ENCODE measurements at regions not wholly inside any gene's neighbourhood (a gene's known extent, or its start where the extent isn't known, plus 50 kb on each side); places are given as distances from the start of the nearest gene placed in this dataset.

DNA sequence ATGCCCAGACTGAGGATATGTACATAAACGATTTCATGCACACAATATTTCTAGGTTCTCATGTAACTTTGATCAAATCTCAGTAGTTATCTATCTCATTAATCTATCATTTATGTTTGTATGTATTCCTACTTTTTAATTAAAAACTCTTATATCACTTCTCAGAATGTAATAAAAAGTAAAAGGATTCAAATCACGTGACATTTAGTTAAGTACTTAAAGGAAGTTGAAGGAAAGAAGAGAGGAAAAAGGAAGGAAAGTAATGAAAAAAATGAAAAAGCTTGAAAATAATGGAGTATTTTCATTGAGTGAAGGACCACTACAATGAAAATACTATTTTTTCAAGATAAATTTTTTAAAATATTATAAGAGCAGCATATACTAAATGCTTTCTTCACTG is 535.3 kb downstream of the PRDM9 start:
- H3K27me3 ChIP-seq, result no peaks in the 10 kb centered on the region
- no peak for DNase-seq
- H3K36me3 ChIP-seq, result no peaks in the 10 kb centered on the region
- H3K4me3 ChIP-seq, result no peak overlapping the region
- H3K9me3 ChIP-seq, result 0 out of 2 replicates have a peak, but pooled peaks cover 2% of the 10 kb centered on the region

DNA sequence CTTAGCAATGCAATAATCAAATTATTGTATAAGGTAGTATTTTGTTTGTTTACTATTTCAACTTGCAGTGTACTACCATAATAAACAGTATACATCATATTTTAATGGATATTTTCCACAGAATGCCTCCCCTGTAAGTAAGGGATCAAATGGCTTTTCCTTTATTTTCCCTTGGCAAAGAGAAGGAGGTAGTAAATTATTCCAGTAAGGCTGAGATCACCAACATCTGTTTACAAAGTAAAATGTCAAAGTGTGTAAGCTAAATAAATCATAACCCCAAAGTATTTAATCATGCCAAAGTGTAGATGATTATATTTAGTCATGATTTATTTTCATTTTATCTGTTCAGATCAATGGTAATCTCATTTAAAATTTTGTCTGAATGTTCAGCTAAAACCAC is 537.6 kb downstream of the PRDM9 start:
- Histone ChIP-seq H3K36me3 (no peaks in the 10 kb centered on the region), H3K4me3 (no peak overlapping the region), H3K9me3 (0 out of 2 replicates have a peak, but pooled peaks cover 2% of the 10 kb centered on the region)

GRCh38 chr5:24053737-24054136 is 546.3 kb downstream of the PRDM9 start:
- H3K9me3 ChIP-seq, result no peaks in the 10 kb centered on the region
- H3K27me3 ChIP-seq, result no peaks in the 10 kb centered on the region

More for the DNA sequence above, 537.6 kb downstream of the PRDM9 start:
- no peak for DNase-seq
- no peaks in the 10 kb centered on the region for H3K27me3 ChIP-seq

DNA sequence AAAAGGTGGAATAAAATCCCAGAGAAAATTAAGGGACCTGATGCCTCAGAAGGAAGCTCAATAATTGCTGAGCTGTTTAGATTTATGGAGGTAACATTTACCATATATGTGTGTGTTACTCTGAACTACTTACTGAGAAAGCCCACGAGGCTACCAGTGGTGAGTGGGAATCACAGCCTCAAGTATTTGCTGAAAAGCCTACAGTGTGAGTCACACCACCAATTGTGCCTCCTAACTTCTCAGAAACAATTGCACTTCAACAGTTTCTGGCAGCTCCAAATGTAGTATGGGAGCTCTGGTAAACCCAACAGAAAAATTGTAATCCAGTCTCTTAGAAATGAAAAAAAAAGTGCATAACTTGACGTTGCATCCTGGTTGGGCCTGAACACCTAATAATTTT is 551.6 kb downstream of the PRDM9 start:
- DNase-seq, result no peak
- H3K36me3 ChIP-seq, result no peaks in the 10 kb centered on the region
- H3K27me3 ChIP-seq, result no peaks in the 10 kb centered on the region
- H3K4me3 ChIP-seq, result no peak overlapping the region
- H3K9me3 ChIP-seq, result no peaks in the 10 kb centered on the region

More at GRCh38 chr5:24053737-24054136, 546.3 kb downstream of the PRDM9 start:
- no peak overlapping the region for H3K4me3 ChIP-seq
- no peaks in the 10 kb centered on the region for H3K36me3 ChIP-seq
- no peak for DNase-seq

GRCh38 chr5:24059716-24060115 is 552.3 kb downstream of the PRDM9 start:
- no peaks in the 10 kb centered on the region for H3K27me3 ChIP-seq
- H3K36me3 ChIP-seq, result no peaks in the 10 kb centered on the region
- H3K9me3 ChIP-seq, result no peaks in the 10 kb centered on the region
- DNase-seq, result no peak
- H3K4me3 ChIP-seq, result no peak overlapping the region

GRCh38 chr5:24065779-24066178 is 558.4 kb downstream of the PRDM9 start:
- no peak for DNase-seq
- no peak overlapping the region for H3K4me3 ChIP-seq
- no peaks in the 10 kb centered on the region for H3K36me3 ChIP-seq
- no peaks in the 10 kb centered on the region for H3K27me3 ChIP-seq
- H3K9me3 ChIP-seq, result no peaks in the 10 kb centered on the region

DNA sequence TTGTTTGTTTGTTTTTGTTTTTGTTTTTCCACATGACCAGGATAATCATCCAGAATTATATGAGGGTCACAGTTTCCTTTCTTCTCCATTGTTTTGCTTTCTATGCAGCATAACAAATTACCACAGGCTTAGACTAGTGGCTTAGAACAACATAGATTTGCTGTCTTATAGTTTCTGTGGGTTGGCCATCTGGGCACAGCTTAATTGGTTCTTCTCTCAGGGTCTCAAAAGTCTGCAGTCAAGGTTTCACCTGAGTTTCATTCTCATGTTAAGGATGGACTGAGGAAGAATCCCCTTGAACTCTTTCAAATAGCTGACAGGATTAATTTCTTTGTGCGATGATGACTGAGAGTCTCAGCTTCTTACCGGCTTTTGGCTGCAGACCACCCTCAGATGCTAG is 559.8 kb downstream of the PRDM9 start:
- no peaks in the 10 kb centered on the region for H3K9me3 ChIP-seq
- no peaks in the 10 kb centered on the region for H3K27me3 ChIP-seq
- DNase-seq, result no peak
- no peak overlapping the region for H3K4me3 ChIP-seq
- no peaks in the 10 kb centered on the region for H3K36me3 ChIP-seq

- H3K9me3 ChIP-seq, result no peaks in the 10 kb centered on the region
- H3K36me3 ChIP-seq, result no peaks in the 10 kb centered on the region
- H3K27me3 ChIP-seq, result no peaks in the 10 kb centered on the region
- no peak for DNase-seq
- H3K4me3 ChIP-seq, result no peak overlapping the region
Measured at GRCh38 chr5:24068524-24068923, 561.1 kb downstream of the PRDM9 start.

DNA sequence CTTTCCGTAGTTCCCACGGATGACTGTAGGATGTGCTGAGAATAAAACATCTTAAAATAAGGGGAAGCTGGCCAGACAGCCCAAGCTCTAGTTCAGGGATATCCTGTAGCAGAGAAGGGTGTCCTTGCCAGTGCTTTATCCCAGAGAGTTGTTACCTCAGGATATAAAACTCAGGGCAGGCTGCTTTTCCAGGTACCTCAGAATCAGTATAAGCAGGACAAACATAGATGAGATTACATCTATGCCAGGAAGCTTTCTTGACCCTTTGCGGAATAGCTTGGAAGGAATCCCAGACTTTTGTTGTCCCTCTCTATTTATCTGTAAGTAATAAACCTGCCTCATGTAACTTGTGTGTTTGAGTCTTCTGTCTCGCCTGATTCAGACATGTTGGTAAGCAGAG is 565.7 kb downstream of the PRDM9 start:
- Histone ChIP-seq H3K36me3 (no peaks in the 10 kb centered on the region), H3K4me3 (no peak overlapping the region), H3K9me3 (no peaks in the 10 kb centered on the region), H3K27me3 (no peaks in the 10 kb centered on the region)
- no peak for DNase-seq

DNA sequence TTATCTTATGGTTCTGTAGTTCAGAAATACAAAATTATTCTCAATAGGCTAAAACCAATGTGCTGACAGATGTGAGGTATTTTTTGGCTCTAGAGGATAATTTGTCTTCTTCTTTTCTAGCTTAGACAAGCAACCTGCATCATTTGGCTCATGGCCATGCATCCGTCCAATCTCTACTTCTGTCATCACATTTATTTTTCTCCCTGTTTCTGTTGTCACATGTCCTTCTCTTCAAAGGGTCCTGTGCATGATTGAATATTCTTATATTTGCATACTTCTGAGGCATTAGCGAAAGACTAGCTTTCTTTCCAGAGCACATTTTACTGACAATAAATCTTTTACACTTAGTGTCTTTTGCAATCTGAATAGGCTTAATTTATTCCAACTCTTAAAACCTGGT is 564.7 kb downstream of the CDH10 start:
- Histone ChIP-seq H3K4me3 (no peak overlapping the region), H3K27me3 (no peaks in the 10 kb centered on the region), H3K9me3 (no peaks in the 10 kb centered on the region), H3K36me3 (no peaks in the 10 kb centered on the region)
- DNase-seq, result no peak

DNA sequence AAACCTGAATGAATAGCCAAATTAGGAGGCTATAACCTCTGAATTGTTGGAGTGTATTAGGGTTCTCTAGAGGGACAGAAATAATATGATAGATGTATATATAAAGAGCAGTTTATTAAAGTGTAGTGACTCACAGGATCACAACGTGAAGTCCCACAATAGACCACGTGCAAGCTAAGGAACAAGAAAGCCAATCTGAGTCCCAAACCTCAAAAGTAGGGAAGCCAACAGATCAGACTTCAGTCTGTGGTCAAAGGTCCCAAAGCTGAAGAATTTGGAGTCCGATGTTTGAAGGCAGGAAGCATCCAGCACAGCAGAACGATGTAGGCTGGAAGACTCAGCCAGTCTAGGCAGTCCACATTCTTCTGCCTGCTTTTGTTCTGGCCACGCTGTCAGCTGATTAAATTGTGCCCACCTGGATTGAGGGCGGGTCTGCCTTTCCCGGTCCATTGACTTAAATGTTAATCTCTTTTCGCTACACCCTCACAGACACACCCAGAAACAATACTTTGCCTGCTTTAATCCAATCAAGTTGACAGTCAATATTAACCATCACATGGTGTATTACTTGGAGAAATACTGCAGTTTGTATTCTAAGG is 550.6 kb downstream of the CDH10 start:
- H3K36me3 ChIP-seq, result no peaks in the 10 kb centered on the region
- H3K9me3 ChIP-seq, result no peaks in the 10 kb centered on the region; the same call in none of the 2 replicates
- H3K4me3 ChIP-seq, result no peak overlapping the region
- H3K27me3 ChIP-seq, result no peaks in the 10 kb centered on the region
- DNase-seq, result peak; percentile 11

DNA sequence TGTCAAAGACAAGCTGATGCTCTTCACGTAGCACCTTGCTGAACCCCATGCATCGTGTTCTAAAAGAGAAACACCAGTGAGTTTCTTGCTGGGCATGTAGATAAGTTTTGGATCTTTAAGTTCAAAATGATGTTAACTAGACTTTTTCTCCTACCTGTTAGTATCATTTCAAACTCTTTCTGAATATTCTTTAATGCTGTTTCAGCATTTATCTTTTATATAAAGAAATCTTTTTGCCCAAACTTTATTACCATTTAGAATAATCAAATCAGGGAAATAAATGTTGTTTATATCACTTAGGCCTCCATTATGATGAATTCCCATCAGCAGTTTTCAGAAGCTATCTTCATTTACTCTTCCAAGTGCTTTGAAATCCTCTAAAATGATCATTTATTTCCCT is 542.8 kb downstream of the CDH10 start:
- H3K9me3 ChIP-seq, result no peaks in the 10 kb centered on the region; the same call in 1 of the 2 replicates

GRCh38 chr5:24103451-24104023 is 541.2 kb downstream of the CDH10 start:
- Histone ChIP-seq H3K27me3 (no peaks in the 10 kb centered on the region), H3K4me3 (no peak overlapping the region), H3K9me3 (no peaks in the 10 kb centered on the region), H3K36me3 (no peaks in the 10 kb centered on the region)
- no peak for DNase-seq

More for the DNA sequence above, 542.8 kb downstream of the CDH10 start:
- no peaks in the 10 kb centered on the region for H3K36me3 ChIP-seq
- H3K27me3 ChIP-seq, result no peaks in the 10 kb centered on the region
- DNase-seq, result no peak
- no peak overlapping the region for H3K4me3 ChIP-seq

DNA sequence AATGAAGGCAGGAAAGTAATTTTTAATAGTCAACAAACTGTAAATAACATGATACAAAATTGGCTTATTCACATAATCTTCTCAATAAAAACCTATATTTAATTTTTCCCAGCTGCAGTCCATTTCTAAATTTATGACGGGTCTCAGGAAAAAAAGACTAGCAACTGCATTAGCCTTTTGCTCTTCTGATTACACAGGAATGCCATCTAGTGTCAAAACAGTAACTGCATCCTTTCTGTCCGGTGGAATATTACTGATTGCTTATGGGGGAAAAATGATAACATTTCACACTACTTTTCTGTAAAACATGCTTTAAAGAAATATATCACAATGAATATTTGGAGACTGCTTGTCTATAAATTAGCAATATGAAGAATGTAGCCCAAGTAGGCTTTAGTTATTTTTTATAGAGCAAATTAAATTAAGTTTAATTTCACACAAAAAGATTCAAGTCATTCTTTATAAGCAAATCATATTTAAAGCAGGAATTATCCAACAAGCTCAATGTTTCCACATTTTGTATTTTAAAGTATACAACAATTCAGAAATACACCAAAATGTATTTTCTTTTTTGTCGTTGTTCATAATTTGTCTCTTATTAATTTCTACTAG is 534.7 kb downstream of the CDH10 start:
- Histone ChIP-seq H3K4me3 (no peak overlapping the region), H3K36me3 (no peaks in the 10 kb centered on the region), H3K27me3 (no peaks in the 10 kb centered on the region), H3K9me3 (no peaks in the 10 kb centered on the region)
- DNase-seq, result no peak

DNA sequence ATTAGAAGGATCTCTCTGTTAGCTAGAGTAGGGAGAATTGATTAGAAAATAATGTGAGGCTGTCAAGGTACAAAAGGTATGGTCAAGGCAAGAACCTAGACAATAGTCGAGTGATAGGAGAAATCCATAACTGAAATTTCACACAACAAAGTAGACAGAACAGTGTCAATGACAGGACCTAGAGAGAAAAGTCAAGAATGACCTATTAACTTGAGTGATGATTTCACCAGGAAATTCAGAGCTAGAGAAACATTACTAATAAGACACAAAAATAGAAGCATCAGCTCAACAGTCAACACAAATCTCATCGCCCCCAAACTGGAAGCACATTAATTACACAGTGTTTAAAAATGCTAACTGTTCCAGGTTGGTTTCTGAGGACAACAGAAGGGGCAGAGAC is 532.4 kb downstream of the CDH10 start:
- no peak for DNase-seq
- H3K27me3 ChIP-seq, result no peaks in the 10 kb centered on the region
- H3K36me3 ChIP-seq, result no peaks in the 10 kb centered on the region
- H3K9me3 ChIP-seq, result no peaks in the 10 kb centered on the region; the same call in 1 of the 2 replicates
- H3K4me3 ChIP-seq, result no peak overlapping the region

DNA sequence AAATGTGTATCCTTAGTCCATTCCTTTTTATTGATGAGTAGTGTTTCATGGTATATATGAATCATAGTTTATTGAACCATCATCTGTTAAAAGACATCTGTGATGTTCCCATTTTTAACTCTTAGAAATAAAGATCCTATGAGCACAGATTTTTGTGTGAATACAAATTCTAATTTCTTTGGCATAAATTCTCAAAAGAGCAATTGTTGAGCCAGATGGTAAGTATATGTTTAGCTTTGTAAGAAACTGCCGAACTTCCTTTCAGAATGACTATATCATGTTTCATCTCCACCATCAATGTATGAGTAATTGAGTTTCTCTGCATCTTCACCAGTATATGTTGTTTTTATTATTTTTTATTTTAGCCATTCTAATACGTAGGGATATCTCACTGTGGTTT is 526.4 kb downstream of the CDH10 start:
- DNase-seq, result no peak
- no peaks in the 10 kb centered on the region; the same call in 1 of the 2 replicates for H3K9me3 ChIP-seq
- H3K36me3 ChIP-seq, result no peaks in the 10 kb centered on the region
- no peak overlapping the region for H3K4me3 ChIP-seq
- no peaks in the 10 kb centered on the region for H3K27me3 ChIP-seq

DNA sequence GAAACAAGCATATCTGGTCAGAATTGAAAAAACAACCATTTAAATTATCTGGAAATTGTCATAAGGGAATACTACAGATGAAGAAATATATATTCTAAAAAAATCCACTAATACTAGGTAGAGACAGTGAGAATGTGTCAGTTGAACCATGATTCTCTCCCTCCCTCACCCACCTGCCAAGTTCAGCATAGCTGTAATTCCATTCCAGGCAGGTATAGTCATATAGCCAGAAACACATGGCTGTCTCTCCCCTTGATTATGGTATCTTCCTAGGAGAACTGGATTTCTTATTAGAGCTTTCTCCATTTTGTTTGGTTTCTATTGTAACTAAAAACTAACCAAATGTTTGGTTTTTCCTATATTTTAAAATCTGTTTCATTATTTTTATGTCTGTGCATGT is 509.2 kb downstream of the CDH10 start:
- H3K9me3 ChIP-seq, result no peaks in the 10 kb centered on the region
- H3K27me3 ChIP-seq, result no peaks in the 10 kb centered on the region
- H3K36me3 ChIP-seq, result no peaks in the 10 kb centered on the region

GRCh38 chr5:24141046-24141445 is 503.7 kb downstream of the CDH10 start:
- Histone ChIP-seq H3K36me3 (0 out of 2 replicates have a peak, but pooled peaks cover 2% of the 10 kb centered on the region), H3K4me3 (no peak overlapping the region), H3K9me3 (no peaks in the 10 kb centered on the region), H3K27me3 (no peaks in the 10 kb centered on the region)
- peak; percentile 80 for DNase-seq

More for the DNA sequence above, 509.2 kb downstream of the CDH10 start:
- no peak overlapping the region for H3K4me3 ChIP-seq
- DNase-seq, result no peak

All from MG63 (cell line).